GM15510 (cell line): ENCODE measurements at regions not wholly inside any gene's neighbourhood (a gene's known extent, or its start where the extent isn't known, plus 50 kb on each side); places are given as distances from the start of the nearest gene placed in this dataset.

Source experiments
- POLR2A ChIP-seq: IDR thresholded peaks from 3 replicates; pipeline ENCODE4 v1.6.1; 2011; ENCODE audit warnings: borderline replicate concordance; ENCODE audit not compliant: insufficient read length; ENCODE audit errors: extremely low read depth

- TF ChIP-seq POLR2A, result no peak
Measured at GRCh38 chr10:31133251-31133791, 101.7 kb upstream of the ZNF438 start.

GRCh38 chr10:31133792-31134310 is 102.2 kb upstream of the ZNF438 start:
- TF ChIP-seq POLR2A, result peak; percentile 61

- no peak for TF ChIP-seq POLR2A
Measured at GRCh38 chr10:31134311-31134952, 102.8 kb upstream of the ZNF438 start.

GRCh38 chr10:31135171-31135570 is 103.5 kb upstream of the ZNF438 start:
- no peak for TF ChIP-seq POLR2A

- no peak for TF ChIP-seq POLR2A
Measured at GRCh38 chr10:31136386-31136785, 104.7 kb upstream of the ZNF438 start.

- no peak for TF ChIP-seq POLR2A
Measured at GRCh38 chr10:31136930-31137885, 105.5 kb upstream of the ZNF438 start.

GRCh38 chr10:31138026-31138553 is 106.4 kb upstream of the ZNF438 start:
- no peak for TF ChIP-seq POLR2A

- no peak for TF ChIP-seq POLR2A
Measured at GRCh38 chr10:31139497-31139896, 107.8 kb upstream of the ZNF438 start.

GRCh38 chr10:31140716-31141115 is 109.1 kb upstream of the ZNF438 start:
- TF ChIP-seq POLR2A, result no peak

- TF ChIP-seq POLR2A, result no peak
Measured at GRCh38 chr10:31142026-31142425, 110.4 kb upstream of the ZNF438 start.

- no peak for TF ChIP-seq POLR2A
Measured at GRCh38 chr10:31143331-31143935, 111.8 kb upstream of the ZNF438 start.

GRCh38 chr10:31145986-31146385 is 114.3 kb upstream of the ZNF438 start:
- no peak for TF ChIP-seq POLR2A

GRCh38 chr10:31146491-31147209 is 115.0 kb upstream of the ZNF438 start:
- no peak for TF ChIP-seq POLR2A

GRCh38 chr10:31147210-31147608 is 115.5 kb upstream of the ZNF438 start:
- TF ChIP-seq POLR2A, result no peak
